PC-3 (cell line): ENCODE measurements at regions not wholly inside any gene's neighbourhood (a gene's known extent, or its start where the extent isn't known, plus 50 kb on each side); places are given as distances from the start of the nearest gene placed in this dataset.

Experiments used
- ATAC-seq: fragments of 200-7000 bp; cut with Tn5 transposase; 2 replicates; pipeline ENCODE4 v1.9.1; 2020; ENCODE audit warnings: mild to moderate bottlenecking, moderate library complexity
- BruUV-seq: library from RNA; stranded (reverse); fragments of 400-500 nt; replicated peaks from 2 replicates; lab custom pipeline; 2021; lab: Mats Ljungman, UMichigan
- CTCF ChIA-PET: fragments of 300-600 bp; sonication (Branson Sonifier 250); formaldehyde crosslinking; loops from one replicate; lab custom pipeline; 2022; ENCODE audit warnings: antibody characterized with exemption; lab: Charles Lee
- POLR2A ChIA-PET: fragments of 300-600 bp; sonication (Branson Sonifier 250); formaldehyde crosslinking; loops from one replicate; lab custom pipeline; 2022; ENCODE audit warnings: antibody characterized with exemption; ENCODE audit not compliant: unreplicated experiment; lab: Charles Lee
- DNase-seq: peaks from one replicate; pipeline ENCODE4 v3.0.0-alpha.2; 2015
- H2AFZ ChIP-seq: fragments of 300-600 bp; sonication (generic); 2 replicates; pipeline ENCODE4 v1.6.0; 2016; ENCODE audit warnings: antibody characterized with exemption, low read length
- H3F3A ChIP-seq: fragments of 300-600 bp; sonication (generic); one replicate; pipeline ENCODE4 v1.6.0; 2017; ENCODE audit warnings: antibody characterized with exemption, low read length, control low read depth, mild to moderate bottlenecking; ENCODE audit not compliant: unreplicated experiment
- H3K27ac ChIP-seq: fragments of 300-600 bp; sonication (generic); 2 replicates; pipeline ENCODE4 v1.5.1; 2016; ENCODE audit warnings: mild to moderate bottlenecking, low read length
- H3K27me3 ChIP-seq: fragments of 300-600 bp; sonication (generic); 2 replicates; pipeline ENCODE4 v1.6.1; 2016; ENCODE audit warnings: low read length, mixed read lengths
- H3K36me3 ChIP-seq: fragments of 300-600 bp; sonication (generic); 2 replicates; pipeline ENCODE4 v1.6.1; 2016; ENCODE audit warnings: low read depth, mixed run types, low read length, mixed read lengths
- H3K4me1 ChIP-seq: fragments of 300-600 bp; sonication (generic); 2 replicates; pipeline ENCODE4 v1.5.1; 2016; ENCODE audit warnings: low read length; ENCODE audit not compliant: insufficient read depth
- H3K4me2 ChIP-seq: fragments of 300-600 bp; sonication (generic); 2 replicates; pipeline ENCODE4 v1.6.0; 2016; ENCODE audit warnings: low read length
- H3K4me3 ChIP-seq: fragments of 300-600 bp; sonication (generic); 2 replicates; pipeline ENCODE4 v1.5.1; 2016; ENCODE audit warnings: mild to moderate bottlenecking, low read length, mixed read lengths
- H3K79me2 ChIP-seq: fragments of 300-600 bp; sonication (generic); 2 replicates; pipeline ENCODE4 v1.6.1; 2017; ENCODE audit warnings: low read length, mixed read lengths
- H3K9ac ChIP-seq: fragments of 300-600 bp; sonication (generic); 2 replicates; pipeline ENCODE4 v1.6.0; 2016; ENCODE audit warnings: mild to moderate bottlenecking, low read length
- H3K9me2 ChIP-seq: fragments of 300-600 bp; sonication (generic); replicated peaks from 2 replicates; pipeline ENCODE4 v1.6.1; 2016; ENCODE audit warnings: mixed run types, low read length, mixed read lengths
- H3K9me3 ChIP-seq: fragments of 300-600 bp; sonication (generic); 2 replicates; pipeline ENCODE4 v1.6.1; 2016; ENCODE audit warnings: low read length, mixed read lengths
- H4K20me1 ChIP-seq: fragments of 300-600 bp; sonication (generic); 2 replicates; pipeline ENCODE4 v1.6.1; 2016; ENCODE audit warnings: low read length, mixed read lengths
- CTCF ChIP-seq: fragments of 300-600 bp; sonication (generic); conservative IDR thresholded peaks from 2 replicates; pipeline ENCODE4 v1.5.1; 2017; ENCODE audit warnings: antibody characterized with exemption, low read depth, mild to moderate bottlenecking, low read length
- EZH2 ChIP-seq: fragments of 300-600 bp; sonication (generic); IDR thresholded peaks from one replicate; pipeline ENCODE4 v1.6.1; 2017; ENCODE audit warnings: antibody characterized with exemption, mild to moderate bottlenecking, low read length; ENCODE audit not compliant: unreplicated experiment
- EZH2phosphoT487 ChIP-seq: fragments of 300-600 bp; sonication (generic); IDR thresholded peaks from 2 replicates; pipeline ENCODE4 v1.6.1; 2018; ENCODE audit warnings: mild to moderate bottlenecking, antibody characterized with exemption, low read length, borderline replicate concordance
- intact Hi-C: fragments of 100-400 bp; cut with micrococcal nuclease; formaldehyde crosslinking; loops from 2 replicates; pipeline ENCODE4 v1.9.0; 2023

GRCh38 chr21:16389643-16390042, 659.9 kb downstream of the USP25 start:
- DNase-seq (no peak), ATAC-seq (no peak)
- ChIA-PET CTCF (no interaction called here), POLR2A (no interaction called here)
- H2AFZ ChIP-seq = no peak overlapping the region
- no TSS peak for BruUV-seq
- intact Hi-C loops = no loop called here
- H4K20me1 ChIP-seq = 0 out of 2 replicates have a peak, but pooled peaks cover 3% of the 10 kb centered on the region
- no peak overlapping the region for H3K9ac ChIP-seq
- TF ChIP-seq EZH2phosphoT487 (no peak), CTCF (no peak), EZH2 (no peak)
- no peak overlapping the region for H3K27ac ChIP-seq
- H3K4me1 ChIP-seq = no peaks in the 10 kb centered on the region
- no peaks in the 10 kb centered on the region for H3K27me3 ChIP-seq
- H3K36me3 ChIP-seq = no peaks in the 10 kb centered on the region
- H3F3A ChIP-seq = no peaks in the 10 kb centered on the region
- H3K9me2 ChIP-seq = no peaks in the 10 kb centered on the region
- H3K4me2 ChIP-seq = no peak overlapping the region
- H3K79me2 ChIP-seq = no peaks in the 10 kb centered on the region
- H3K9me3 ChIP-seq = no peaks in the 10 kb centered on the region
- H3K4me3 ChIP-seq = no peak overlapping the region

- CTCF ChIA-PET = no interaction called here
- TF ChIP-seq CTCF = no peak
- TF ChIP-seq EZH2phosphoT487 = no peak
- TF ChIP-seq EZH2 = no peak
- Histone ChIP-seq H4K20me1 (no peaks in the 10 kb centered on the region), H3K9me3 (no peaks in the 10 kb centered on the region), H3K9ac (no peak overlapping the region), H3K27me3 (peaks cover 11% of the 10 kb centered on the region; the same call in 1 of the 2 replicates), H3K4me3 (no peak overlapping the region), H2AFZ (no peak overlapping the region), H3K36me3 (no peaks in the 10 kb centered on the region), H3K4me1 (no peaks in the 10 kb centered on the region), H3K79me2 (no peaks in the 10 kb centered on the region), H3K4me2 (no peak overlapping the region), H3K27ac (no peak overlapping the region), H3F3A (no peaks in the 10 kb centered on the region), H3K9me2 (no peaks in the 10 kb centered on the region)
- intact Hi-C loops = no loop called here
- POLR2A ChIA-PET = no interaction called here
- no TSS peak for BruUV-seq
- DNase-seq = no peak
- no peak for ATAC-seq
Measured at GRCh38 chr21:16395285-16395684, 665.5 kb downstream of the USP25 start.

GRCh38 chr21:16402752-16403151, 673.0 kb downstream of the USP25 start:
- Histone ChIP-seq H4K20me1 (no peaks in the 10 kb centered on the region), H3K4me3 (no peak overlapping the region), H3K36me3 (no peaks in the 10 kb centered on the region), H3K9me2 (no peaks in the 10 kb centered on the region), H3F3A (no peaks in the 10 kb centered on the region), H3K27ac (no peak overlapping the region), H3K4me1 (no peaks in the 10 kb centered on the region), H3K9me3 (no peaks in the 10 kb centered on the region), H2AFZ (no peak overlapping the region), H3K9ac (no peak overlapping the region), H3K4me2 (no peak overlapping the region), H3K27me3 (peaks cover 5% of the 10 kb centered on the region; the same call in 1 of the 2 replicates), H3K79me2 (no peaks in the 10 kb centered on the region)
- ATAC-seq (no peak), DNase-seq (no peak)
- BruUV-seq = no TSS peak
- intact Hi-C loops = no loop called here
- CTCF ChIA-PET = no interaction called here
- TF ChIP-seq EZH2phosphoT487 = no peak
- no peak for TF ChIP-seq EZH2
- no peak for TF ChIP-seq CTCF
- POLR2A ChIA-PET = no interaction called here
